Loucy (cell line): ENCODE measurements at regions not wholly inside any gene's neighbourhood (a gene's known extent, or its start where the extent isn't known, plus 50 kb on each side); places are given as distances from the start of the nearest gene placed in this dataset.

Experiments
- H2AFZ ChIP-seq: fragments of 200-600 bp; sonication (generic); 2 replicates; pipeline ENCODE4 v1.6.0; 2016; ENCODE audit warnings: antibody characterized with exemption, mild to moderate bottlenecking, low read length, moderate library complexity
- H3F3A ChIP-seq: fragments of 200-600 bp; 2 replicates; pipeline ENCODE4 v1.6.0; 2016; ENCODE audit warnings: antibody characterized with exemption, low read depth, mild to moderate bottlenecking
- H3K27me3 ChIP-seq: fragments of 200-600 bp; sonication (generic); 2 replicates; pipeline ENCODE4 v1.6.1; 2014; ENCODE audit warnings: low read length, mild to moderate bottlenecking; ENCODE audit not compliant: insufficient read depth, poor library complexity, severe bottlenecking
- H3K36me3 ChIP-seq: fragments of 200-600 bp; sonication (generic); 2 replicates; pipeline ENCODE4 v1.6.1; 2016; ENCODE audit warnings: low read length; ENCODE audit not compliant: insufficient read depth
- H3K4me1 ChIP-seq: fragments of 200-600 bp; sonication (generic); 2 replicates; pipeline ENCODE4 v1.5.1; 2014; ENCODE audit warnings: low read length, mild to moderate bottlenecking; ENCODE audit not compliant: insufficient read depth, poor library complexity, severe bottlenecking
- H3K4me2 ChIP-seq: fragments of 200-600 bp; sonication (generic); 2 replicates; pipeline ENCODE4 v1.6.0; 2014; ENCODE audit warnings: antibody characterized with exemption, low read length, low read depth, mild to moderate bottlenecking; ENCODE audit not compliant: poor library complexity, severe bottlenecking
- H3K4me3 ChIP-seq: fragments of 200-600 bp; sonication (generic); 2 replicates; pipeline ENCODE4 v1.5.1; 2014; ENCODE audit warnings: low read length, mild to moderate bottlenecking, mixed read lengths; ENCODE audit not compliant: poor library complexity, severe bottlenecking
- H3K79me2 ChIP-seq: fragments of 200-600 bp; sonication (generic); 2 replicates; pipeline ENCODE4 v1.6.1; 2014; ENCODE audit warnings: low read length; ENCODE audit not compliant: insufficient read depth
- H3K9ac ChIP-seq: fragments of 200-600 bp; sonication (generic); 2 replicates; pipeline ENCODE4 v1.6.0; 2014; ENCODE audit warnings: mild to moderate bottlenecking, low read depth, low read length, moderate library complexity; ENCODE audit not compliant: poor library complexity, severe bottlenecking
- H3K9me2 ChIP-seq: fragments of 200-600 bp; sonication (generic); replicated peaks from 2 replicates; pipeline ENCODE4 v1.6.1; 2016; ENCODE audit warnings: low read depth, low read length, mixed read lengths
- H3K9me3 ChIP-seq: fragments of 200-600 bp; sonication (generic); 2 replicates; pipeline ENCODE4 v1.6.1; 2014; ENCODE audit warnings: mild to moderate bottlenecking, antibody characterized with exemption, low read length, low read depth; ENCODE audit not compliant: insufficient read depth
- H4K20me1 ChIP-seq: fragments of 200-600 bp; sonication (generic); 2 replicates; pipeline ENCODE4 v1.6.0; 2014; ENCODE audit warnings: antibody characterized with exemption, low read length, mild to moderate bottlenecking; ENCODE audit not compliant: insufficient read depth, poor library complexity, severe bottlenecking
- CTCF ChIP-seq: fragments of 200-600 bp; sonication (generic); conservative IDR thresholded peaks from 2 replicates; pipeline ENCODE4 v1.5.1; 2014; ENCODE audit warnings: mild to moderate bottlenecking, antibody characterized with exemption, low read length
- EZH2phosphoT487 ChIP-seq: fragments of 200-600 bp; IDR thresholded peaks from 2 replicates; pipeline ENCODE4 v1.6.1; 2018; ENCODE audit warnings: antibody characterized with exemption, mild to moderate bottlenecking, moderate library complexity, borderline replicate concordance

DNA sequence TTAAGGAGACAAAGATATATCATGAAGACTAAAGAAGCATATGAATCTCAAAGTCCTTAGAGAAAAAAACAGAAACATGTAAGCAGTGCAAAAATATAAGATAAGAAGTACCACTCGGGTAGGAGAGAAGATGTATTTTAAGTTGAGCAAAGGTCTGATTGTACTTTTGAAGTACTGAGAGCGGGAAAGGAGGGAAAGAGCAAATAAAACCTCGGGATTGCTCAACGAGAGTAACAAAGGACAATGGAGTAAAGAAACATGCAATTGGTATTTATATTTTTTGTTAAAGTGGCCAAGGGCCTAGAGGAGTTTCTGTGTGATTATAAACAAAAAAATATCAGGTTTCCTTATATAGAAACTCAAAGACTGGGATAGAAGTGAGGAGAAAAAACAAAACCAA lies 251.9 kb downstream of the LNPK start:
- Histone ChIP-seq H3F3A (no peaks in the 10 kb centered on the region), H3K9ac (no peak overlapping the region)
- no peak for TF ChIP-seq CTCF
- no peak for TF ChIP-seq EZH2phosphoT487

DNA sequence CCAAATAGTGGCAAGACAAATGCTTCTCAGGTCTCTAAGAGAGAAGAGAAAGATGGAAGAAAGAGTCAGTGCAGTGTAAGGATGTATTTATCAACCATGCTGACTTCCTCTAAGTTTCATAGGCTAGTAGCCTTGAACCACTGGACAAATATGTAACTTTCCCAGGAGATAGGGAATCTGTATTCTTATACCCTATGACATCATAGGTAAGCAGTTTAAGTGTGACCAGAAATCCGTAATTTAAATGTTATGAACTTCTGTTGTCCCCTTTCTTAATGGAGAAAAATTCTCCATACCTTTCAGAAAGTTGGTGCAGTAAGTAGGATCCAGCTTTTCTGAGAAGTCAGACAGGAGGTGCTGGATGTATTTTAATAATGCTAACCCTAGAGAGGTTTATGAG lies 256.2 kb downstream of the LNPK start:
- Histone ChIP-seq H3K9me2 (no peaks in the 10 kb centered on the region), H3K4me1 (no peaks in the 10 kb centered on the region), H3K4me3 (no peak overlapping the region), H3K27me3 (no peaks in the 10 kb centered on the region), H3K9me3 (no peaks in the 10 kb centered on the region), H3K36me3 (no peaks in the 10 kb centered on the region), H3K9ac (no peak overlapping the region), H3F3A (no peaks in the 10 kb centered on the region), H2AFZ (no peak overlapping the region), H3K4me2 (no peak overlapping the region), H3K79me2 (no peaks in the 10 kb centered on the region), H4K20me1 (no peaks in the 10 kb centered on the region)
- TF ChIP-seq EZH2phosphoT487 (no peak), CTCF (no peak)

More for the DNA sequence above, 251.9 kb downstream of the LNPK start:
- no peaks in the 10 kb centered on the region for H3K79me2 ChIP-seq
- no peaks in the 10 kb centered on the region for H4K20me1 ChIP-seq
- no peaks in the 10 kb centered on the region for H3K27me3 ChIP-seq
- no peak overlapping the region for H2AFZ ChIP-seq
- no peaks in the 10 kb centered on the region for H3K9me2 ChIP-seq
- no peaks in the 10 kb centered on the region for H3K36me3 ChIP-seq
- H3K4me1 ChIP-seq, result no peaks in the 10 kb centered on the region
- no peak overlapping the region for H3K4me3 ChIP-seq
- no peaks in the 10 kb centered on the region for H3K9me3 ChIP-seq
- H3K4me2 ChIP-seq, result no peak overlapping the region

- H3F3A ChIP-seq, result no peaks in the 10 kb centered on the region
- H3K4me3 ChIP-seq, result no peak overlapping the region
- no peaks in the 10 kb centered on the region for H3K36me3 ChIP-seq
- H3K4me1 ChIP-seq, result no peaks in the 10 kb centered on the region
- H3K9me2 ChIP-seq, result no peaks in the 10 kb centered on the region
- H3K79me2 ChIP-seq, result no peaks in the 10 kb centered on the region
- H4K20me1 ChIP-seq, result no peaks in the 10 kb centered on the region
- H3K9me3 ChIP-seq, result no peaks in the 10 kb centered on the region
- H2AFZ ChIP-seq, result no peak overlapping the region
- TF ChIP-seq CTCF, result no peak
- TF ChIP-seq EZH2phosphoT487, result no peak
- no peak overlapping the region for H3K4me2 ChIP-seq
- no peak overlapping the region for H3K9ac ChIP-seq
- no peaks in the 10 kb centered on the region for H3K27me3 ChIP-seq
Measured at GRCh38 chr2:175744000-175744399, 258.1 kb downstream of the LNPK start.
